NT2/D1 (cell line): ENCODE measurements at regions not wholly inside any gene's neighbourhood (a gene's known extent, or its start where the extent isn't known, plus 50 kb on each side); places are given as distances from the start of the nearest gene placed in this dataset.

Experiments used
- SUZ12 ChIP-seq: IDR thresholded peaks from 2 replicates; pipeline ENCODE4 v1.6.1; 2011; ENCODE audit not compliant: insufficient read length, insufficient read depth; ENCODE audit errors: extremely low read depth
- YY1 ChIP-seq: IDR thresholded peaks from 2 replicates; pipeline ENCODE4 v1.6.1; 2011; ENCODE audit not compliant: insufficient read length, insufficient read depth
- ZNF274 ChIP-seq: IDR thresholded peaks from 2 replicates; pipeline ENCODE4 v1.6.1; 2011; ENCODE audit warnings: mild to moderate bottlenecking, low read depth, low read length

- no peak for TF ChIP-seq YY1
- no peak for TF ChIP-seq ZNF274
- no peak for TF ChIP-seq SUZ12
Measured at GRCh38 chr2:128500138-128500800, 181.6 kb upstream of the HS6ST1 start.
